ENCODE measurements at regions not wholly inside any gene's neighbourhood (a gene's known extent, or its start where the extent isn't known, plus 50 kb on each side); places are given as distances from the start of the nearest gene placed in this dataset.

DNA sequence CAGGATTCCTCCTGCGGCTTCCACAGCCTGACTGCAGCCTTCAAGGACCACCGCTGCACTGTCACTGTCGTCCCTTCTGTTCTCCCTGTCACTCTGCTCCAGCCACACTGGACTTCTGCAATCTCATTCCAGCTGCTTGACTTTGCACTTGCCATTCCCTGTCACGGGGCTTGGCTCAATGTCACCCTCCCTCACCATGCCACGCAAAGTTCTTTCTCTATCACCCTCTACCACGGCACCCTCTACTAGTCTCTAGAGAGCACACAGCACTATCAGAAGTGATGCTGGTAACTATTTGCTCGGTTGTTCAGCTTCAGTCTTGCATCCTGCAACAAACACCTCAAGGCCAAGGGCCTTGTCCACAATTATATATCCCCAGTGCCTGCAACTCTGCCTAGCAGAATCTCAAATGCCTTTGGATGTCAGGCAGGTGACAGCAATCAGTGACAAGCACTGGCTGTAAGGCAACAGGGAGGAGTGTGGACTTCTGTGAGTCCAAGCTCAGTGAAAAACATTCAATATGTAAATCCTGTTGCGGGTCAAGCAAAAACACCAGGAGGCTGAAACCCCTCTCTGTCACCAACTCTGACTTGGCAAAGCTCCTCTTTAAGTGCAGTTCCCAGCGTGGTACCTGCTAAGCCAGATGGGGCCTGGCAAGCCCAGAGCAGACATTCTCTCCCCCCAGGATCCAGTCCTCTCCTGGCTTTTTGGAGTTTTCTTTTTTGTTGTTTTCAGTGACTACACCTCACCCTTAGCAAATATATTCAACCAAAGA is 259.9 kb downstream of the FGFR2 start (continued):
- TF ChIP-seq SMC3 (IDR thresholded peaks at IDR 0.05; ENCODE audit: low read depth, low read length): no peak
- TF ChIP-seq ELF1 (IDR thresholded peaks at IDR 0.05): no peak
- TF ChIP-seq RCOR1 (IDR thresholded peaks at IDR 0.05; ENCODE audit: low read length): no peak
- TF ChIP-seq FOXJ3 (CRISPR knock-in tag; IDR thresholded peaks at IDR 0.05): no peak

DNA sequence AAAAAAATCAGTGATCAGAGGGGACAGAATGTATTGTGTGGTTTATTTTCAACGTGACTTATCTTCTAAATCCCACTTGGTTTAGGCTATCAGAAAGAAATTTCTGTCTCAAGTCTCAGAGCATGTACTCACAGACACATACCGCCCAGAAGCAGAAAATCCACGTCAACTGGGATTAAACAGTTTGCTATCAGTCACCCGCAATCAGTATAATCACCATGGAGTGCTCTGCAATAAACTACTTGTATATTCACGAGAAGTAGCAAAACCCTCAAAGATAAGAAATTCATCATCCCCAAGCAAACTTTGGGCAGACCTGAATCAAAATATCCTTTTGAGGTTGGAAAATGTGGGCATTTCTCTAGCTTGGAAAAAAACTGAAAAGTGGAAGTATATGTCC is 259.1 kb downstream of the FGFR2 start:
- 30% methylated on average over 5 of the region's 5 CpGs for WGBS (ENCODE audit: low lambda C conversion rate)
- no peak overlapping the region for H3K4me2 ChIP-seq
- H3K27me3 ChIP-seq (ENCODE audit: insufficient read depth): no peaks in the 10 kb centered on the region
- H3K9me2 ChIP-seq: no peaks in the 10 kb centered on the region
- H3K4me3 ChIP-seq (ENCODE audit: low read depth in 2 of 2, low read length in 1 of 2): no peak overlapping the region
- no peak overlapping the region for H2AFZ ChIP-seq (ENCODE audit: low read depth)
- no peak overlapping the region for H3K27ac ChIP-seq (ENCODE audit: low read depth in 2 of 2, low read length in 1 of 2)
- H3K36me3 ChIP-seq (replicated peaks in 1 of 2; ENCODE audit: control insufficient read depth in 1 of 2, insufficient read depth in 2 of 2, low read length in 1 of 2): no peaks in the 10 kb centered on the region
- H3K4me1 ChIP-seq (ENCODE audit: control insufficient read depth in 1 of 2, insufficient read depth in 2 of 2, low read depth in 1 of 2, low read length in 1 of 2): no peaks in the 10 kb centered on the region
- H3F3A ChIP-seq (replicated peaks; ENCODE audit: insufficient read depth): no peaks in the 10 kb centered on the region
- no peaks in the 10 kb centered on the region for H3K9me3 ChIP-seq
- H3K9ac ChIP-seq: no peak overlapping the region
- CTCF ChIA-PET: interaction anchor here (1.1 kb wide), 1 partner anchor 10 kb away, joined by 3 read pairs; no protein-coding TSS in a partner anchor
- H4K20me1 ChIP-seq (ENCODE audit: insufficient read depth): no peaks in the 10 kb centered on the region
- POLR2A ChIA-PET: no interaction called here
- no peaks in the 10 kb centered on the region for H3K79me2 ChIP-seq (ENCODE audit: insufficient read depth)
- no peak for TF ChIP-seq ZBTB33 (IDR thresholded peaks at IDR 0.05; ENCODE audit: borderline replicate concordance, low read depth)
- no peak for TF ChIP-seq SMC3 (IDR thresholded peaks at IDR 0.05; ENCODE audit: low read depth, low read length)
- TF ChIP-seq, protein P1, sequence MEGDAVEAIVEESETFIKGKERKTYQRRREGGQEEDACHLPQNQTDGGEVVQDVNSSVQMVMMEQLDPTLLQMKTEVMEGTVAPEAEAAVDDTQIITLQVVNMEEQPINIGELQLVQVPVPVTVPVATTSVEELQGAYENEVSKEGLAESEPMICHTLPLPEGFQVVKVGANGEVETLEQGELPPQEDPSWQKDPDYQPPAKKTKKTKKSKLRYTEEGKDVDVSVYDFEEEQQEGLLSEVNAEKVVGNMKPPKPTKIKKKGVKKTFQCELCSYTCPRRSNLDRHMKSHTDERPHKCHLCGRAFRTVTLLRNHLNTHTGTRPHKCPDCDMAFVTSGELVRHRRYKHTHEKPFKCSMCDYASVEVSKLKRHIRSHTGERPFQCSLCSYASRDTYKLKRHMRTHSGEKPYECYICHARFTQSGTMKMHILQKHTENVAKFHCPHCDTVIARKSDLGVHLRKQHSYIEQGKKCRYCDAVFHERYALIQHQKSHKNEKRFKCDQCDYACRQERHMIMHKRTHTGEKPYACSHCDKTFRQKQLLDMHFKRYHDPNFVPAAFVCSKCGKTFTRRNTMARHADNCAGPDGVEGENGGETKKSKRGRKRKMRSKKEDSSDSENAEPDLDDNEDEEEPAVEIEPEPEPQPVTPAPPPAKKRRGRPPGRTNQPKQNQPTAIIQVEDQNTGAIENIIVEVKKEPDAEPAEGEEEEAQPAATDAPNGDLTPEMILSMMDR (IDR thresholded peaks at IDR 0.05): no peak
- TF ChIP-seq, protein P2, sequence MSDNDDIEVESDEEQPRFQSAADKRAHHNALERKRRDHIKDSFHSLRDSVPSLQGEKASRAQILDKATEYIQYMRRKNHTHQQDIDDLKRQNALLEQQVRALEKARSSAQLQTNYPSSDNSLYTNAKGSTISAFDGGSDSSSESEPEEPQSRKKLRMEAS (IDR thresholded peaks at IDR 0.05; ENCODE audit: low read depth): no peak
- TF ChIP-seq ELF1 (IDR thresholded peaks at IDR 0.05): no peak
- TF ChIP-seq GABPA (IDR thresholded peaks at IDR 0.05; ENCODE audit: low read depth): no peak
- TF ChIP-seq EP300 (IDR thresholded peaks at IDR 0.05; ENCODE audit: borderline replicate concordance in 1 of 2, low read depth in 1 of 2, low read length in 1 of 2): no peak
- no peak for TF ChIP-seq RCOR1 (IDR thresholded peaks at IDR 0.05; ENCODE audit: low read length)
- no peak for TF ChIP-seq GATA2 (CRISPR knock-in tag; IDR thresholded peaks at IDR 0.05)
- no peak for TF ChIP-seq SIN3A (IDR thresholded peaks at IDR 0.05; ENCODE audit: borderline replicate concordance, low read depth, low read length)
- no peak for TF ChIP-seq MEF2A (IDR thresholded peaks at IDR 0.05; ENCODE audit: borderline replicate concordance, low read depth)
- TF ChIP-seq, protein P3, sequence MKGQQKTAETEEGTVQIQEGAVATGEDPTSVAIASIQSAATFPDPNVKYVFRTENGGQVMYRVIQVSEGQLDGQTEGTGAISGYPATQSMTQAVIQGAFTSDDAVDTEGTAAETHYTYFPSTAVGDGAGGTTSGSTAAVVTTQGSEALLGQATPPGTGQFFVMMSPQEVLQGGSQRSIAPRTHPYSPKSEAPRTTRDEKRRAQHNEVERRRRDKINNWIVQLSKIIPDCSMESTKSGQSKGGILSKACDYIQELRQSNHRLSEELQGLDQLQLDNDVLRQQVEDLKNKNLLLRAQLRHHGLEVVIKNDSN (IDR thresholded peaks at IDR 0.05; ENCODE audit: borderline replicate concordance, low read depth): no peak
- no peak for TF ChIP-seq POLR2AphosphoS5 (IDR thresholded peaks at IDR 0.05; ENCODE audit: low read depth, low read length)
- TF ChIP-seq NFIC (IDR thresholded peaks at IDR 0.05; ENCODE audit: borderline replicate concordance): no peak
- TF ChIP-seq TCF12 (IDR thresholded peaks at IDR 0.05): no peak
- TF ChIP-seq YY1 (IDR thresholded peaks at IDR 0.05; ENCODE audit: low read depth): no peak
- TF ChIP-seq EZH2phosphoT487 (IDR thresholded peaks at IDR 0.05; ENCODE audit: borderline replicate concordance, low read depth): no peak
- TF ChIP-seq MXI1 (IDR thresholded peaks at IDR 0.05; ENCODE audit: low read depth, low read length): no peak
- no peak for TF ChIP-seq JUND (IDR thresholded peaks at IDR 0.05)
- no peak for DNase-seq

All from SK-N-SH (cell line).